ENCODE measurements at regions not wholly inside any gene's neighbourhood (a gene's known extent, or its start where the extent isn't known, plus 50 kb on each side); places are given as distances from the start of the nearest gene placed in this dataset.
"Not testable (repeated sequence)": the region's sequence is repeated elsewhere in the genome, so short reads cannot be mapped to it uniquely, and the experiment has no call there.

- no peak overlapping the region for H3K4me3 ChIP-seq (ENCODE audit: low read depth, low read length)
- DNase-seq (ENCODE audit: low read depth) = no peak
Measured at GRCh38 chr14:71403656-71404055, 496.4 kb downstream of the PCNX1 start.

- no peak overlapping the region for H3K4me3 ChIP-seq (ENCODE audit: low read depth, low read length)
- DNase-seq (ENCODE audit: low read depth) = no peak
Measured at GRCh38 chr14:71405676-71406075, 498.4 kb downstream of the PCNX1 start.

DNA sequence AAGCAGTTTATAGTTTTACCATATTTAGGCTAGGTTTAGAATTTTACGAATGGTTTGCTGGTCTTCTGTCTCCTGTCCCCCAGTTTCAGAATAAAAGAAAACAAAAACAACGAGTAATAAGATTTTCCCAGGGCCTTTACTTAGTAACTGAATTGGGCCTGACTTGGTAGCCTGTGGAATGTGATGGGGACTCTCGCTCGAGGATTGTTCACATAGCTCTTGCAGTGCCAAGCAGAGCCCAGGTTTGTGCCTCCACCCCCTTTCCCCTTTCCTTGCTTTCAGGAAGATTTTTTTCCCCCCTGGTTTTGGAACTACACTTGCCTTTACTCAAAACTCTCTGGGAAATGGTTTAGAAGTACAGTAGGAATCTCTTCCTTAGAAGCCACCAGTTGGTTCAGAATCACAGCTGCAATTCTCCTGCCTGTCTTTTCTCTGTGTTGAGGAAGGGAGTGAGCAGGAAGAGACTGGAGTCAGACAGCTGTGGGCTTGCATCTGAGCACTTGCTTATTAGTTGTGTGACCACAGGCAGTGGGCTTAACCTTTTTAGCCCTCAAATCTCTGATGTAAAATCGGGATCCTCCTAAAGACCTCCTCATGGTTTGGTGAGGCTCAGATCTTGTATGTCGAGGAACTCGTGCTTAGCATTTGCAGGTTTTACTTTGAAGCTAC lies 501.2 kb downstream of the PCNX1 start:
- no peak for DNase-seq (ENCODE audit: low read depth)
- H3K4me3 ChIP-seq (ENCODE audit: low read depth, low read length) = no peak overlapping the region

GRCh38 chr14:71410578-71411284 lies 503.5 kb downstream of the PCNX1 start:
- no peak for DNase-seq (ENCODE audit: low read depth)

GRCh38 chr14:71411285-71411595 lies 504.0 kb downstream of the PCNX1 start:
- no peak for DNase-seq (ENCODE audit: low read depth)
- no peak overlapping the region for H3K4me3 ChIP-seq (ENCODE audit: low read depth, low read length)

More at GRCh38 chr14:71410578-71411284, 503.5 kb downstream of the PCNX1 start:
- no peak overlapping the region for H3K4me3 ChIP-seq (ENCODE audit: low read depth, low read length)

- DNase-seq (ENCODE audit: low read depth) = no peak
- H3K4me3 ChIP-seq (ENCODE audit: low read depth, low read length) = no peak overlapping the region
Measured at GRCh38 chr14:71411738-71412137, 504.5 kb downstream of the PCNX1 start.

DNA sequence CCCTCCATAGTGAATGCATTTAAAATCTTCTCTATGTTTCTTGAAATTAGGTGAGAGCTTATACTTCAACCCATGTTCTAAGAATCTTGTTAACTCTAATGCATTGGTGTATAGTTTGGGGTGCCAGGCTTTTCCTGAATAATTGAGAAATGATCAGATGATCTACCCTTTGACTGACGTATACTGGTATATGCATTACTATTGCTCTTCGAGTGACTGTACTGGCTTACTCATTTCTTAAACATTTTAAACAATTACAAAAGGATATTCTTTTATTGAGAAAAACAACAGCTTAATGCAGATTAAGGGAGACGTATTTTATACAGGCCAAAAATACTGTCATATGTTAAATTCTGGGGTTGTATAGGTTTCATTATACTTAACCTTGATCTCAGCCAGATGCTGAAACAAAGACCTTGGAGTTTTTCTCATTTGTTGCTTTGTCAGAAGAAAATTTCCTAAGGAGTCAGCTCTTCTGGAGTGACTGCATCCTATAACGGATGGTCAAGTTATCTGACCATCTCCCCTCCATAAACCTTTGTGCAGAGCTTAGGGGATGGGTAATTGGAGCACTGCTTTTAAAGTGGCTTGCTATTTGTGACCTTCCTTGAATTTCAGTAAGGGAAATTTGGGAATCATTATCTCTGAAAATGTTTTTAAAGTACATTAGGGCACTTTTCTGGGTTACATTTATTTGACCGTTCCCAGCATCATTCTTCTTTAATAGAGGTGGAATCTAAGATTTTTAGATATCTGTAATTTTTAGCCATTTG lies 507.6 kb downstream of the PCNX1 start:
- no peak for DNase-seq (ENCODE audit: low read depth)

GRCh38 chr14:71415404-71415690 lies 508.1 kb downstream of the PCNX1 start:
- peak; percentile 47 for DNase-seq (ENCODE audit: low read depth)
- H3K4me3 ChIP-seq (ENCODE audit: low read depth, low read length) = no peak overlapping the region

More for the DNA sequence above, 507.6 kb downstream of the PCNX1 start:
- no peak overlapping the region for H3K4me3 ChIP-seq (ENCODE audit: low read depth, low read length)

DNA sequence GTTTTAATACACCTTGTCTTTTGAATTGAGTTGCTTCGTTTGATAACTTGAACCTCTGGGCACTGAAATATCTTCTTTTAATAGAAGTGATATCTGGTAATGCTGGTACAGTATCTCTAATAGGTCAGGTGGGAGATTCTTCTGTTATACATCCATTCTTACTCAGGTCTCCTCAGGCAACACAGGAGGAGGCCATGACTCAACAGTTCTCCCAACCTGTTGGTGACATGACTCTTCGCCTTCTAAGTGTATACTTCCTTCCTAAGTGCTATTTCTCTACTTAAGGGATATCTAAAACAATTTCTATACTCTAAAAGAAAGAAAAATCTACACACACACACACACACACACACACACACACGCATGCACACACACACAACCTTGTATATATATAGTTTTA lies 509.1 kb downstream of the PCNX1 start:
- H3K4me3 ChIP-seq (ENCODE audit: low read depth, low read length) = no peak overlapping the region
- DNase-seq (ENCODE audit: low read depth) = no peak

- no peak overlapping the region for H3K4me3 ChIP-seq (ENCODE audit: low read depth, low read length)
- DNase-seq (ENCODE audit: low read depth) = no peak
Measured at GRCh38 chr14:71418532-71419245, 511.4 kb downstream of the PCNX1 start.

GRCh38 chr14:71423481-71423880 lies 508.7 kb upstream of the RGS6 start:
- DNase-seq (ENCODE audit: low read depth) = no peak
- H3K4me3 ChIP-seq (ENCODE audit: low read depth, low read length) = no peak overlapping the region

DNA sequence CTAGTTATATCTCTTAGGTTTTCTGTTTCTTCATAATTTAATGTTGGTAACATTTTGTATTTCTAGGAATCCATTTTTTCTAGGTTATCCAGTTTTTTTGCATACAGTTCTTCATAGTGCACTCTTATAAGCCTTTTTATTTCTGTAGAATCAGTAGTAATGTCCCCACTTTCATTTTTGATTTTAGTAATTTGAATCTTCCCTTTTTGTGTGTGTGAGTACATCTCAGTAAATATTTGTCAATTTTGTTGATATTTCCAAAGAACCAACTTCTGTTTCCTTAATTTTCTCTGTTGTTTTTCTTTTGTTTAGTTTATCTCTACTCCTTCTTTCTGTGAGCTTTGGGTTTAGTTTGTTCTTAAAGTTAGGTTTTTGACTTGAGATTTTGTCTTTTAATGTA lies 507.3 kb upstream of the RGS6 start:
- no peak overlapping the region for H3K4me3 ChIP-seq (ENCODE audit: low read depth, low read length)
- no peak for DNase-seq (ENCODE audit: low read depth)

DNA sequence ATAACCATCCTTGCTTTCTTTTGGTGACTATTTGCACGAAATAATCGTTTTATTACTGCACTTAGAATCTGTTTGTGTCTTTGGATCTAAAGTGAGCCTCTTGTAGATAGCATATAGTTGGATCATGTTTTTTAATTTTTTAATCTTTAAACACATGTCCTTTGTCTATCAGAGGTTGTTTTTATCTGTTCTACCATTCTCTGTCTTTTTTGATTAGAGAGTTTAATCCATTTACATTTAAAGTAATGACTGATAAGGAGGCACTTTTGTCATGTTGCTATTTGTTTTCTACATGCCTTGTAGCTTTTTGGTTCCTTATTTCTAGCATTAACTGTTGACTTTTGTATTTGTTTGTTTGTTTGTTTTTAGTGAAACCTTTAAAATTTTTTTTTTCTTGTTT lies 506.2 kb upstream of the RGS6 start:
- DNase-seq (ENCODE audit: low read depth) = no peak
- no peak overlapping the region for H3K4me3 ChIP-seq (ENCODE audit: low read depth, low read length)

DNA sequence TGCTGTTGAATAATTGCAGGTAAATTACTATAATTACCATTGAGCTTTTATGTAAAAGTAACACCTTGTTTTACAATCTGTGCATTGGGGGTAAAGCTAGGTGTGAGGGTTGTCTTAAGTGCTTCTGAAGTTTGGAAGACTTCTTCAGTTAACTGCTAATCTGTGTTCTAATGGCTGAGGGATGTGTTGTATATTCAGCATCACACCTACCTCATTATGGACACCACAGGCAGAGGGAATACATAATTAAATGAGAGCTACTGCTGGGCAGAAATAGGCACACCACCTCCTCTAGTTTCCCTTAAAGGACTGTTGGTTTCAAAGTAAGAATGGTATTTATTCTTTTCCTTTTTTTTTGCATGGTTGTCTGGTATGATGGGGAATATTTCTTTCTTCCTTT lies 502.3 kb upstream of the RGS6 start:
- no peak overlapping the region for H3K4me3 ChIP-seq (ENCODE audit: low read depth, low read length)
- DNase-seq (ENCODE audit: low read depth) = no peak

- no peak overlapping the region for H3K4me3 ChIP-seq (ENCODE audit: low read depth, low read length)
- no peak for DNase-seq (ENCODE audit: low read depth)
Measured at GRCh38 chr14:71430321-71430677, 501.9 kb upstream of the RGS6 start.

DNA sequence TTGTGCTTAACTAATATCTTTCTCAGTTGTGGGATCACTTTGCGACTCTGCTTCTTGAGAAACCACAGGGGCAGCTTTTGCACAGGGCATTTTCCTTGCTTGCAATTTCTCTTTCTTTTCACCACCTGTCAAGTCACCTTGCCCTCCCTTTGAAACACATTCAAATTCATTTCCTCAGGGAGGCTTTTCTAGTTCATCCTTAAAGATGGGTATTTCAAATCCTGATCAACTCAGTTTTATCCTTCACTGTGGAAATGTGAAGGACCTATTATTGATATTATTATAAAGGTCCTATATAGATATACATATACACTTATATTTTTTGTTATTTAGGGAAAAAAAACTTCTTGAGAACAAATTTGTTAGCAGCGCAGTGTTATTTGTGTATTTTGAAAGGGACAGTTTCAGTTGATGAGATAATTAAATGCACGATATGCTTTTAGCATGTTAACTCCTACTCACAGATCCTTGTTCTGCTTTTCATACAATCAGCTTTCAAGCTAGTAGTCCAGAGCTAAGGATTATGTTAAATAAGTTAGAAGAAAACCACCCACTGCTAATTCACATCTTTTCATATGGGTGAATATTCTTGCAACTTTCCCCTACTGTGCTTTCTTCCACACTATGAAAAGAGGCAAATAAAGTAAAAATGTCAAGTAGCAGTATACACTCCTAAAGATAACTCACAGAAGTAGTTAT lies 501.4 kb upstream of the RGS6 start:
- DNase-seq (ENCODE audit: low read depth) = no peak
- H3K4me3 ChIP-seq (ENCODE audit: low read depth, low read length) = no peak overlapping the region

- DNase-seq (ENCODE audit: low read depth) = no peak
- H3K4me3 ChIP-seq (ENCODE audit: low read depth, low read length) = no peak overlapping the region
Measured at GRCh38 chr14:71432334-71433110, 499.7 kb upstream of the RGS6 start.

DNA sequence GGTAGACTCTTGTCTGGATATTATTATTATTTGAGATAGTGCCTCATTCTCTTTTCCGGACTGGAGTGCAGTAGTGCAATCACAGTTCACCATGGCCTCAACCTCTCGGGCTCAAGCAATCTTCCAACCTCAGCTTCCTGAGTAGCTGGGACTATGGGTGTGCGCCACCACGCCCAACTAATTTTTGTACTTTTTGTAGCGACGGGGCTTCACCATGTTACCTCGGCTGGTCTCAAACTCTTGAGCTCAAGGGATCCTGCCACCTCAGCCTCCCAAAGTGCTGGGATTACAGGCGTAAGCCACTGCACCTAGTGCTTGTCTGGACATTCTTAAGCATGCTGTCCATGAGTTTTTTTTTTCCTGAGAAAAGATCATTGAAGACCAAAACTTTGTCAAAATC lies 498.9 kb upstream of the RGS6 start:
- DNase-seq (ENCODE audit: low read depth) = no peak

DNA sequence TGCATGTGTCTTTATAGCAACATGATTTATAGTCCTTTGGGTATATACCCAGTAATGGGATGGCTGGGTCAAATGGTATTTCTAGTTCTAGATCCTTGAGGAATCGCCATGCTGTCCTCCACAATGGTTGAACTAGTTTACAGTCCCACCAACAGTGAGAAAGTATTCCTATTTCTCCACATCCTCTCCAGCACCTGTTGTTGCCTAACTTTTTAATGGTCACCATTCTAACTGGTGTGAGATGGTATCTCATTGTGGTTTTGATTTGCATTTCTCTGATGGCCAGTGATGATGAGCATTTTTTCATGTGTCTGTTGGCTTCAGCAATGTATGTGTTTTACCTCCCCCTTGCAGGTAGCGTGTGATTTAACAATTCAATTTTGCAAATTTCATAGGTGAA lies 496.6 kb upstream of the RGS6 start:
- H3K4me3 ChIP-seq (ENCODE audit: low read depth, low read length); DNase-seq (ENCODE audit: low read depth): not testable (repeated sequence)

More for the DNA sequence above, 498.9 kb upstream of the RGS6 start:
- H3K4me3 ChIP-seq (ENCODE audit: low read depth, low read length) = no peak overlapping the region

All from skeletal muscle cell (primary cell).